ENCODE measurements at regions not wholly inside any gene's neighbourhood (a gene's known extent, or its start where the extent isn't known, plus 50 kb on each side); places are given as distances from the start of the nearest gene placed in this dataset.

- Histone ChIP-seq H3K4me3 (no peak overlapping the region), H3K27ac (no peak overlapping the region), H3K36me3 (no peaks in the 10 kb centered on the region), H3K9ac (ENCODE audit: low read depth in 2 of 2, low read length in 2 of 2) (no peak overlapping the region), H3K27me3 (no peaks in the 10 kb centered on the region), H3K4me1 (no peaks in the 10 kb centered on the region), H3K9me3 (no peaks in the 10 kb centered on the region)
- intact Hi-C loops (cut with DNase I) = no loop called here
- DNase-seq = no peak
- TF ChIP-seq, protein P1, sequence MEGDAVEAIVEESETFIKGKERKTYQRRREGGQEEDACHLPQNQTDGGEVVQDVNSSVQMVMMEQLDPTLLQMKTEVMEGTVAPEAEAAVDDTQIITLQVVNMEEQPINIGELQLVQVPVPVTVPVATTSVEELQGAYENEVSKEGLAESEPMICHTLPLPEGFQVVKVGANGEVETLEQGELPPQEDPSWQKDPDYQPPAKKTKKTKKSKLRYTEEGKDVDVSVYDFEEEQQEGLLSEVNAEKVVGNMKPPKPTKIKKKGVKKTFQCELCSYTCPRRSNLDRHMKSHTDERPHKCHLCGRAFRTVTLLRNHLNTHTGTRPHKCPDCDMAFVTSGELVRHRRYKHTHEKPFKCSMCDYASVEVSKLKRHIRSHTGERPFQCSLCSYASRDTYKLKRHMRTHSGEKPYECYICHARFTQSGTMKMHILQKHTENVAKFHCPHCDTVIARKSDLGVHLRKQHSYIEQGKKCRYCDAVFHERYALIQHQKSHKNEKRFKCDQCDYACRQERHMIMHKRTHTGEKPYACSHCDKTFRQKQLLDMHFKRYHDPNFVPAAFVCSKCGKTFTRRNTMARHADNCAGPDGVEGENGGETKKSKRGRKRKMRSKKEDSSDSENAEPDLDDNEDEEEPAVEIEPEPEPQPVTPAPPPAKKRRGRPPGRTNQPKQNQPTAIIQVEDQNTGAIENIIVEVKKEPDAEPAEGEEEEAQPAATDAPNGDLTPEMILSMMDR (IDR thresholded peaks at IDR 0.05) = no peak
These were observed 124.5 kb downstream of the CMPK2 start for GRCh38 chr2:6741229-6741628.

GRCh38 chr2:6744038-6744437, 121.7 kb downstream of the CMPK2 start:
- no peak for DNase-seq
- intact Hi-C loops (cut with DNase I) = no loop called here
- H3K9ac ChIP-seq (ENCODE audit: low read depth in 2 of 2, low read length in 2 of 2) = no peak overlapping the region
- no peaks in the 10 kb centered on the region for H3K36me3 ChIP-seq
- H3K27ac ChIP-seq = no peak overlapping the region
- TF ChIP-seq, protein P1 (IDR thresholded peaks at IDR 0.05) = no peak
- no peak overlapping the region for H3K4me3 ChIP-seq
- no peaks in the 10 kb centered on the region for H3K9me3 ChIP-seq
- no peaks in the 10 kb centered on the region for H3K27me3 ChIP-seq
- no peaks in the 10 kb centered on the region for H3K4me1 ChIP-seq

DNA sequence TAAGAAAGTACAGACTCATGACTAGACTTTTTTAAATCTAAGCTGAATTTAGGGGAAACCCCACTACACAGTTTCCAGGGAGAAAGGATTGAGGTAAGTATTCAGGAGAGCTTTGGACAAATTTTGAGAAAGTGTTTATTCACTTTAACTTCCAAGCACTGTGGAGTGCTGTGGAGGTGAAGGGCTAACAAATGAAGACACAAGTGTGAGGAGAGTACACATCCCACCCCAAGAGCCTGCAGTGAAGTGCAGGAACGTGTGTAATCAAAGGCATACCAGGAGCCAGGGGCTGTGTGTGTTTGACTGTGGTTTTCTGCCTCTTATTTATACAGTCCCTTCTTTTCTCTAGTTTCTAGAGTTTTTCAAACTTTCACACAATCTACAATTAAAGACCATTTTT, 118.3 kb downstream of the CMPK2 start:
- intact Hi-C loops (cut with DNase I) = no loop called here
- Histone ChIP-seq H3K27me3 (no peaks in the 10 kb centered on the region), H3K27ac (no peak overlapping the region), H3K9me3 (no peaks in the 10 kb centered on the region), H3K4me3 (no peak overlapping the region), H3K4me1 (no peaks in the 10 kb centered on the region), H3K9ac (ENCODE audit: low read depth in 2 of 2, low read length in 2 of 2) (no peak overlapping the region), H3K36me3 (no peaks in the 10 kb centered on the region)
- TF ChIP-seq, protein P1 (IDR thresholded peaks at IDR 0.05) = no peak
- no peak for DNase-seq

GRCh38 chr2:6748406-6749067, 117.2 kb downstream of the CMPK2 start:
- intact Hi-C loops (cut with DNase I) = no loop called here

GRCh38 chr2:6749962-6750361, 115.7 kb downstream of the CMPK2 start:
- TF ChIP-seq, protein P1 (IDR thresholded peaks at IDR 0.05) = no peak
- H3K9me3 ChIP-seq = no peaks in the 10 kb centered on the region
- intact Hi-C loops (cut with DNase I) = no loop called here
- no peak overlapping the region for H3K9ac ChIP-seq (ENCODE audit: low read depth in 2 of 2, low read length in 2 of 2)
- no peaks in the 10 kb centered on the region for H3K4me1 ChIP-seq
- H3K27ac ChIP-seq = no peak overlapping the region
- H3K4me3 ChIP-seq = no peak overlapping the region
- no peaks in the 10 kb centered on the region for H3K27me3 ChIP-seq
- DNase-seq = no peak
- H3K36me3 ChIP-seq = no peaks in the 10 kb centered on the region

More at GRCh38 chr2:6748406-6749067, 117.2 kb downstream of the CMPK2 start:
- H3K9me3 ChIP-seq = no peaks in the 10 kb centered on the region
- TF ChIP-seq, protein P1 (IDR thresholded peaks at IDR 0.05) = no peak
- H3K27me3 ChIP-seq = no peaks in the 10 kb centered on the region
- H3K9ac ChIP-seq (ENCODE audit: low read depth in 2 of 2, low read length in 2 of 2) = no peak overlapping the region
- no peak for DNase-seq
- no peak overlapping the region for H3K27ac ChIP-seq
- no peak overlapping the region for H3K4me3 ChIP-seq
- H3K4me1 ChIP-seq = no peaks in the 10 kb centered on the region
- H3K36me3 ChIP-seq = no peaks in the 10 kb centered on the region
